22Rv1 (cell line): ENCODE measurements at regions not wholly inside any gene's neighbourhood (a gene's known extent, or its start where the extent isn't known, plus 50 kb on each side); places are given as distances from the start of the nearest gene placed in this dataset.

Experiments
- ZFX ChIP-seq: fragments of 450-650 bp; IDR thresholded peaks from 2 replicates; pipeline ENCODE4 v1.6.1; 2017; ENCODE audit warnings: antibody characterized with exemption, borderline replicate concordance
- TF ChIP-seq, protein P1 (sequence below): fragments of 450-650 bp; IDR thresholded peaks from 2 replicates; pipeline ENCODE4 v1.5.1; 2017; ENCODE audit warnings: mild to moderate bottlenecking

DNA sequence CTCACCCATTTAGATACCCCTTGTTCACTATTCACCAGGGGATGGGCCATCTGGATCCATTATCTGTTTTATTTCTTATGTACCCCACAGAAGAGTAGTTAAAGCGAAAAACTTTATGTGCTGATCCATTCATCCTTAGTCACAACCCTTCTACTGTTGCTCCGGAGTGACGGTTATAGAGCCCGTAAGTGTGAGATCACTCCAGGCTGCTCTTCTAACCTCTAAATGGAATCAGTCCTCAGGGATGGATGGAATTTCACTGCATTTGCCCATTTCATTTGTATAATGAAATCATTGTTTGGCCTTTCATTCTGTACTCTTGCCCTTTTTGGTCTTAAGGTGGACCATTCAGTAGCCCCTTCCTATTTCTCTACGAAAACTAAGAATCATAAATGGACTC lies 409.3 kb upstream of the RUNX1 start:
- TF ChIP-seq, protein P1, sequence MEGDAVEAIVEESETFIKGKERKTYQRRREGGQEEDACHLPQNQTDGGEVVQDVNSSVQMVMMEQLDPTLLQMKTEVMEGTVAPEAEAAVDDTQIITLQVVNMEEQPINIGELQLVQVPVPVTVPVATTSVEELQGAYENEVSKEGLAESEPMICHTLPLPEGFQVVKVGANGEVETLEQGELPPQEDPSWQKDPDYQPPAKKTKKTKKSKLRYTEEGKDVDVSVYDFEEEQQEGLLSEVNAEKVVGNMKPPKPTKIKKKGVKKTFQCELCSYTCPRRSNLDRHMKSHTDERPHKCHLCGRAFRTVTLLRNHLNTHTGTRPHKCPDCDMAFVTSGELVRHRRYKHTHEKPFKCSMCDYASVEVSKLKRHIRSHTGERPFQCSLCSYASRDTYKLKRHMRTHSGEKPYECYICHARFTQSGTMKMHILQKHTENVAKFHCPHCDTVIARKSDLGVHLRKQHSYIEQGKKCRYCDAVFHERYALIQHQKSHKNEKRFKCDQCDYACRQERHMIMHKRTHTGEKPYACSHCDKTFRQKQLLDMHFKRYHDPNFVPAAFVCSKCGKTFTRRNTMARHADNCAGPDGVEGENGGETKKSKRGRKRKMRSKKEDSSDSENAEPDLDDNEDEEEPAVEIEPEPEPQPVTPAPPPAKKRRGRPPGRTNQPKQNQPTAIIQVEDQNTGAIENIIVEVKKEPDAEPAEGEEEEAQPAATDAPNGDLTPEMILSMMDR, result no peak
- TF ChIP-seq ZFX, result no peak
